SK-N-SH treated with all-trans-retinoic acid at 6 μM for 48 hours (cell line): ENCODE measurements at regions not wholly inside any gene's neighbourhood (a gene's known extent, or its start where the extent isn't known, plus 50 kb on each side); places are given as distances from the start of the nearest gene placed in this dataset.

ENCODE experiments used
- ATAC-seq: fragments of 200-7000 bp; cut with Tn5 transposase; 3 replicates; pipeline ENCODE4 v1.9.1; 2020; ENCODE audit warnings: mild to moderate bottlenecking, moderate library complexity
- ARNTL ChIP-seq: fragments of 450-650 bp; formaldehyde crosslinking; IDR thresholded peaks from 2 replicates; pipeline ENCODE4 v1.5.0; 2020; ENCODE audit warnings: low read depth, mild to moderate bottlenecking, moderate library complexity, borderline replicate concordance
- BACH2 ChIP-seq: fragments of 250-450 bp; sonication (Bioruptor Pico); IDR thresholded peaks from 2 replicates; pipeline ENCODE4 v1.9.0; 2021; ENCODE audit warnings: mild to moderate bottlenecking, borderline replicate concordance
- CREB5 ChIP-seq: fragments of 250-450 bp; sonication (Bioruptor Pico); IDR thresholded peaks from 2 replicates; pipeline ENCODE4 v1.5.1; 2020; ENCODE audit warnings: low read depth, mild to moderate bottlenecking, moderate library complexity
- CSDC2 ChIP-seq: fragments of 250-450 bp; sonication (Bioruptor Pico); IDR thresholded peaks from 2 replicates; pipeline ENCODE4 v1.5.0; 2020; ENCODE audit warnings: mild to moderate bottlenecking, moderate library complexity
- ESRRG ChIP-seq: fragments of 250-450 bp; sonication (Bioruptor Pico); IDR thresholded peaks from 2 replicates; pipeline ENCODE4 v1.6.1; 2021; ENCODE audit warnings: mild to moderate bottlenecking
- GLIS3 ChIP-seq: fragments of 250-450 bp; sonication (Bioruptor Pico); IDR thresholded peaks from 2 replicates; pipeline ENCODE4 v1.5.0; 2020; ENCODE audit warnings: mild to moderate bottlenecking, moderate library complexity
- ISL1 ChIP-seq: fragments of 250-450 bp; sonication (Bioruptor Pico); IDR thresholded peaks from 2 replicates; pipeline ENCODE4 v2.1.2; 2022; ENCODE audit warnings: mild to moderate bottlenecking, moderate library complexity
- OSR1 ChIP-seq: fragments of 250-450 bp; sonication (Bioruptor Pico); IDR thresholded peaks from 2 replicates; pipeline ENCODE4 v1.8.0; 2022; ENCODE audit warnings: moderate library complexity, mild to moderate bottlenecking, inconsistent platforms
- PATZ1 ChIP-seq: fragments of 250-450 bp; sonication (Bioruptor Pico); IDR thresholded peaks from 2 replicates; pipeline ENCODE4 v1.8.0; 2020; ENCODE audit warnings: mild to moderate bottlenecking, moderate library complexity, borderline replicate concordance
- POU6F1 ChIP-seq: fragments of 250-450 bp; sonication (Bioruptor Pico); IDR thresholded peaks from 2 replicates; pipeline ENCODE4 v1.8.0; 2021; ENCODE audit warnings: low read depth, mild to moderate bottlenecking, moderate library complexity, borderline replicate concordance
- PPARA ChIP-seq: fragments of 250-450 bp; sonication (Bioruptor Pico); IDR thresholded peaks from 2 replicates; pipeline ENCODE4 v1.5.0; 2020; ENCODE audit warnings: mild to moderate bottlenecking, borderline replicate concordance
- RARB ChIP-seq: fragments of 250-450 bp; sonication (Bioruptor Pico); IDR thresholded peaks from 2 replicates; pipeline ENCODE4 v1.8.0; 2021; ENCODE audit warnings: mild to moderate bottlenecking, moderate library complexity
- SNAI2 ChIP-seq: fragments of 250-450 bp; sonication (Bioruptor Pico); IDR thresholded peaks from 2 replicates; pipeline ENCODE4 v1.5.0; 2020; ENCODE audit warnings: mild to moderate bottlenecking, moderate library complexity
- TCF4 ChIP-seq: fragments of 250-450 bp; sonication (Bioruptor Pico); IDR thresholded peaks from 2 replicates; pipeline ENCODE4 v1.8.0; 2021; ENCODE audit warnings: mild to moderate bottlenecking, moderate library complexity, borderline replicate concordance
- TOX ChIP-seq: fragments of 250-450 bp; sonication (Bioruptor Pico); IDR thresholded peaks from 2 replicates; pipeline ENCODE4 v1.8.0; 2021; ENCODE audit warnings: mild to moderate bottlenecking, moderate library complexity, borderline replicate concordance
- TSHZ2 ChIP-seq: fragments of 250-450 bp; sonication (Bioruptor Pico); IDR thresholded peaks from 2 replicates; pipeline ENCODE4 v1.5.0; 2020; ENCODE audit warnings: mild to moderate bottlenecking, moderate library complexity
- ZC3H10 ChIP-seq: fragments of 250-450 bp; sonication (Bioruptor Pico); IDR thresholded peaks from 2 replicates; pipeline ENCODE4 v1.5.1; 2021; ENCODE audit warnings: mild to moderate bottlenecking, moderate library complexity
- ZFP3 ChIP-seq: fragments of 250-450 bp; sonication (Bioruptor Pico); IDR thresholded peaks from 2 replicates; pipeline ENCODE4 v1.5.0; 2020; ENCODE audit warnings: mild to moderate bottlenecking, moderate library complexity
- ZFP30 ChIP-seq: fragments of 450-650 bp; formaldehyde crosslinking; IDR thresholded peaks from 2 replicates; pipeline ENCODE4 v1.5.0; 2022; ENCODE audit warnings: mild to moderate bottlenecking, moderate library complexity
- ZNF565 ChIP-seq: fragments of 450-650 bp; formaldehyde crosslinking; conservative IDR thresholded peaks from 2 replicates; pipeline ENCODE4 v1.5.0; 2020; ENCODE audit warnings: low read depth, mild to moderate bottlenecking, moderate library complexity
- ZNF70 ChIP-seq: fragments of 450-650 bp; formaldehyde crosslinking; IDR thresholded peaks from 2 replicates; pipeline ENCODE4 v1.5.0; 2020; ENCODE audit warnings: mild to moderate bottlenecking, moderate library complexity
- ZNF8 ChIP-seq: fragments of 450-650 bp; formaldehyde crosslinking; IDR thresholded peaks from 2 replicates; pipeline ENCODE4 v1.5.0; 2020; ENCODE audit warnings: mild to moderate bottlenecking, moderate library complexity

GRCh38 chr9:89684912-89685636 is 80.3 kb downstream of the GADD45G start:
- TF ChIP-seq BACH2 (CRISPR knock-in tag): no peak
- no peak for TF ChIP-seq PATZ1 (CRISPR knock-in tag)
- no peak for TF ChIP-seq TCF4 (CRISPR knock-in tag)
- TF ChIP-seq ISL1 (CRISPR knock-in tag): no peak
- ATAC-seq: no peak

- ATAC-seq: no peak
- TF ChIP-seq ZFP30 (CRISPR knock-in tag): no peak
- TF ChIP-seq GLIS3: no peak
- TF ChIP-seq ZNF70 (CRISPR knock-in tag): no peak
- TF ChIP-seq SNAI2 (CRISPR knock-in tag): no peak
- TF ChIP-seq ZNF565: no peak
- no peak for TF ChIP-seq ESRRG
- TF ChIP-seq CREB5 (CRISPR knock-in tag): no peak
- TF ChIP-seq ZC3H10: no peak
- no peak for TF ChIP-seq OSR1 (CRISPR knock-in tag)
- TF ChIP-seq PPARA (CRISPR knock-in tag): no peak
- no peak for TF ChIP-seq ARNTL
- TF ChIP-seq ZNF8: no peak
- TF ChIP-seq ZFP3 (CRISPR knock-in tag): no peak
- no peak for TF ChIP-seq TSHZ2 (CRISPR knock-in tag)
- TF ChIP-seq TCF4 (CRISPR knock-in tag): no peak
- no peak for TF ChIP-seq TOX (CRISPR knock-in tag)
- TF ChIP-seq BACH2 (CRISPR knock-in tag): no peak
- no peak for TF ChIP-seq RARB (CRISPR knock-in tag)
Measured at GRCh38 chr9:89685698-89686097, 80.9 kb downstream of the GADD45G start.

GRCh38 chr9:89686126-89686525 is 81.3 kb downstream of the GADD45G start:
- ATAC-seq: no peak
- TF ChIP-seq ESRRG (no peak), SNAI2 (CRISPR knock-in tag) (no peak), BACH2 (CRISPR knock-in tag) (no peak), CSDC2 (CRISPR knock-in tag) (no peak), POU6F1 (CRISPR knock-in tag) (no peak), TOX (CRISPR knock-in tag) (no peak), CREB5 (CRISPR knock-in tag) (no peak), ZNF8 (no peak), ISL1 (CRISPR knock-in tag) (no peak), ZFP30 (CRISPR knock-in tag) (no peak), TCF4 (CRISPR knock-in tag) (no peak)
